ENCODE measurements at regions not wholly inside any gene's neighbourhood (a gene's known extent, or its start where the extent isn't known, plus 50 kb on each side); places are given as distances from the start of the nearest gene placed in this dataset.

- in situ Hi-C loops (cut with HindIII; ENCODE audit: low pct_ligation_motif_present, low sequenced_read_pairs) = no loop called here
Measured at GRCh38 chr18:27608174-27608573, 423.1 kb upstream of the CHST9 start.

GRCh38 chr18:27606741-27607140 is 421.6 kb upstream of the CHST9 start:
- TF ChIP-seq CTCF (IDR thresholded peaks at IDR 0.05; ENCODE audit: low read depth, low read length, missing control alignments) = no peak
- no peak for DNase-seq
- H3K27ac ChIP-seq = no peak overlapping the region

More at GRCh38 chr18:27608174-27608573, 423.1 kb upstream of the CHST9 start:
- H3K27ac ChIP-seq = no peak overlapping the region
- H3K4me3 ChIP-seq (ENCODE audit: low read depth, low read length) = no peak overlapping the region
- no peaks in the 10 kb centered on the region for H3K36me3 ChIP-seq (replicated peaks)
- no peak for DNase-seq
- TF ChIP-seq CTCF (IDR thresholded peaks at IDR 0.05; ENCODE audit: low read depth, low read length, missing control alignments) = no peak
- H3K27me3 ChIP-seq (replicated peaks) = no peaks in the 10 kb centered on the region

GRCh38 chr18:27605107-27605834 is 420.2 kb upstream of the CHST9 start:
- Histone ChIP-seq H3K27ac (no peak overlapping the region), H3K27me3 (replicated peaks) (no peaks in the 10 kb centered on the region), H3K4me3 (ENCODE audit: low read depth, low read length) (no peak overlapping the region), H3K36me3 (replicated peaks) (no peaks in the 10 kb centered on the region)
- peak; percentile 76 for DNase-seq
- in situ Hi-C loops (cut with HindIII; ENCODE audit: low pct_ligation_motif_present, low sequenced_read_pairs) = no loop called here
- peak; percentile 85 for TF ChIP-seq CTCF (IDR thresholded peaks at IDR 0.05; ENCODE audit: low read depth, low read length, missing control alignments)

More at GRCh38 chr18:27606741-27607140, 421.6 kb upstream of the CHST9 start:
- Histone ChIP-seq H3K36me3 (replicated peaks) (no peaks in the 10 kb centered on the region), H3K27me3 (replicated peaks) (no peaks in the 10 kb centered on the region), H3K4me3 (ENCODE audit: low read depth, low read length) (no peak overlapping the region)
- in situ Hi-C loops (cut with HindIII; ENCODE audit: low pct_ligation_motif_present, low sequenced_read_pairs) = no loop called here

GRCh38 chr18:27604583-27604982 is 419.5 kb upstream of the CHST9 start:
- H3K4me3 ChIP-seq (ENCODE audit: low read depth, low read length) = no peak overlapping the region
- in situ Hi-C loops (cut with HindIII; ENCODE audit: low pct_ligation_motif_present, low sequenced_read_pairs) = no loop called here
- no peaks in the 10 kb centered on the region for H3K27me3 ChIP-seq (replicated peaks)
- TF ChIP-seq CTCF (IDR thresholded peaks at IDR 0.05; ENCODE audit: low read depth, low read length, missing control alignments) = no peak
- DNase-seq = peak; percentile 53
- H3K36me3 ChIP-seq (replicated peaks) = no peaks in the 10 kb centered on the region
- no peak overlapping the region for H3K27ac ChIP-seq

DNA sequence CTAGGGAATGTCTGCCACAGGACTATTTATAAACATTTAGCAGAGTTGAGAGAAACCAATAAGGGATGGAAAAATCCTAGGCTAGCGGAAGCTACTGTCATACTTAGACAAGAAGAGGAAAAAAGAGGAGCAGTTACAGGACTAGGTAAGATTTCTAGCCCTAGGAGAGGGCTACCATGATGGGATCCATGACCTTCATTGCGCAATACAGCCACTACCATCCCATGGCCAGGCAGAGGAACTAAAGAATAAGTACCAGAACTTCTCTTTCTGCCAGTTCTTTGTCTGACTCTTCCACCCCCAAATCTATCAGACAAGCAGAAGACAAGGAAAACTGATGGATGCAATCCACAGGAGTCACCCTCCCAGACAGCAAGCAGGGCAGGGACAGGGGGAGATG is 417.0 kb upstream of the CHST9 start:
- in situ Hi-C loops (cut with HindIII; ENCODE audit: low pct_ligation_motif_present, low sequenced_read_pairs) = no loop called here
- TF ChIP-seq CTCF (IDR thresholded peaks at IDR 0.05; ENCODE audit: low read depth, low read length, missing control alignments) = no peak
- no peaks in the 10 kb centered on the region for H3K27me3 ChIP-seq (replicated peaks)

GRCh38 chr18:27600245-27600644 is 415.1 kb upstream of the CHST9 start:
- Histone ChIP-seq H3K27me3 (replicated peaks) (no peaks in the 10 kb centered on the region), H3K36me3 (replicated peaks) (no peaks in the 10 kb centered on the region)
- in situ Hi-C loops (cut with HindIII; ENCODE audit: low pct_ligation_motif_present, low sequenced_read_pairs) = no loop called here

More for the DNA sequence above, 417.0 kb upstream of the CHST9 start:
- Histone ChIP-seq H3K27ac (no peak overlapping the region), H3K4me3 (ENCODE audit: low read depth, low read length) (no peak overlapping the region), H3K36me3 (replicated peaks) (no peaks in the 10 kb centered on the region)
- DNase-seq = no peak

More at GRCh38 chr18:27600245-27600644, 415.1 kb upstream of the CHST9 start:
- Histone ChIP-seq H3K4me3 (ENCODE audit: low read depth, low read length) (no peak overlapping the region), H3K27ac (no peak overlapping the region)
- TF ChIP-seq CTCF (IDR thresholded peaks at IDR 0.05; ENCODE audit: low read depth, low read length, missing control alignments) = no peak
- DNase-seq = no peak

Data from brain microvascular endothelial cell (primary cell).